ENCODE measurements at regions not wholly inside any gene's neighbourhood (a gene's known extent, or its start where the extent isn't known, plus 50 kb on each side); places are given as distances from the start of the nearest gene placed in this dataset.
A peak's percentile ranks its signal among the peaks of the same experiment; 100 is the strongest.

- no peak for DNase-seq
Observed at GRCh38 chr11:109184376-109184775, 237.6 kb upstream of the C11orf87 start.

DNA sequence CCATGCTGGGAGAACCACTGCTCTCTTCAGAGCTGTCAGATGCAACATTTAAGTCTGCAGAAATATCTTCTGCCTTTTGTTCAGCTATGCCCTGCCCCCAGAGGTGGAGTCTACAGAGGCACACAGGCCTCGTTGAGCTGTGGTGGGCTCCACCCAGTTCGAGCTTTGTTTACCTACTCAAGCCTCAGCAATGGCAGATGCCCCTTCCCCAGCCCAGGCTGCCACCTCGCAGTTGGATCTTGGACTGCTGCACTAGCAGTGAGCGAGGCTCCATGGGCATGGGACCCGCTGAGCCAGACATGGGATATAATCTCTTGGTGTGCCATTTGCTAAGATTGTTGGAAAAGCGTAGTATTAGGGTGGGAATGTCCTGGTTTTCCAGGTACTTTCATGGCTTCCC lies 229.1 kb upstream of the C11orf87 start:
- no peak for DNase-seq

DNA sequence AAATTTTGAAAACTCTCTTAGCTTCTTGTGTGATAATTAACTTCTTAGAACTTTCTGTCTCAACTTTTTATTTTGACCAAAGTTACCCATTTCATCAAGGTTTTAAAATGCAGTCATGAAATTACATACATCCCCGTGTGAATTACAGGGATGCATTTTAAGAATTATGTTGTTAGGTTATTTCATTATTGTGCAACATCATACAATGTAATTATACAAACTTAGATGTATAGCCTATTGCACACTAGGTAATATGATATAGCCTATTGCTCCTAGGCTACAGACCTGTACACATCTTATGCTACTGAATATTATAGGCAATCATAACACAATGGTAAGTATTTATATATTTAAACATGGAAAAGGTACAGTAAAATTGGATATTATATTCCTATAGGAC lies 228.1 kb upstream of the C11orf87 start:
- DNase-seq, result no peak

GRCh38 chr11:109196016-109196415 lies 226.0 kb upstream of the C11orf87 start:
- peak; percentile 32 for DNase-seq

- peak; percentile 49 for DNase-seq
Observed at GRCh38 chr11:109197656-109198055, 224.3 kb upstream of the C11orf87 start.

- no peak for DNase-seq
Observed at GRCh38 chr11:109203176-109203575, 218.8 kb upstream of the C11orf87 start.

GRCh38 chr11:109205312-109205711 lies 216.7 kb upstream of the C11orf87 start:
- DNase-seq, result no peak

DNA sequence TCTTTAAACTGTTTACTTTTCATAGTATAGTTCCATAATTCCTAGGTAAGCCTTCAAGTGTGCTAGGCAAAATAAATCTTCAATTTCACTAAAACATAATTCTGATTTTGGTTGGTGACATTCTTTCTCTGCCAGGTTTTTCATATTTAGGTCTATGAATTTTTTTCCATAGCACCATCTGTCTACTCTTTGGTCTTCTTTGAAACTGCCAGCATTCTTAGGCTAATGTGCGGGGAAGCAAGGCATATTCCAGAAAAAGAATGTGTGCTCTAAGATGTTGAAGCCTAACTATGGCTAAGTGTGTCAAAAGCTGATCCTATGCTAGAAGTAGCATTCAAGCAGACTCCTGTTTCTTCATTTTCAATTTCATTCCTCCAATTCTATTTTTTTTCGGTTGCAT lies 213.9 kb upstream of the C11orf87 start:
- DNase-seq, result no peak

DNA sequence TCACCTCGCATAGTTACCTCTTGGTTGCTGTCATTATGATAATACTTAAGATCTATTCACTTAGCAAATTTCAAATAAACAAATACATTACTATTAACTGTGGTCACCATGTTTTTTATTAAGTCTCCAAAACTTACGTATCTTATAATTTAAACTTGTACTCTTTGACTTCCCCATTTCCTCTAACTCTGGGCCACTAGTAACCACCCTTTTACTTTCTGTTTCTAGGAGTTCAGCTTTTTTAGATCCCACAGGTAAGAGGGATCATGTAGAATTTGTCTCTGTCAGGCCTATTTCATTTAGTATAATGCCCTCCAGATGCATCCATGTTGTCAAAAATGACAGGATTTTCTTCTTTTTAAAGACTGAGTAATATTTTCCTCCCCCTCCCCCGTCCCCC lies 212.4 kb upstream of the C11orf87 start:
- DNase-seq, result no peak

DNA sequence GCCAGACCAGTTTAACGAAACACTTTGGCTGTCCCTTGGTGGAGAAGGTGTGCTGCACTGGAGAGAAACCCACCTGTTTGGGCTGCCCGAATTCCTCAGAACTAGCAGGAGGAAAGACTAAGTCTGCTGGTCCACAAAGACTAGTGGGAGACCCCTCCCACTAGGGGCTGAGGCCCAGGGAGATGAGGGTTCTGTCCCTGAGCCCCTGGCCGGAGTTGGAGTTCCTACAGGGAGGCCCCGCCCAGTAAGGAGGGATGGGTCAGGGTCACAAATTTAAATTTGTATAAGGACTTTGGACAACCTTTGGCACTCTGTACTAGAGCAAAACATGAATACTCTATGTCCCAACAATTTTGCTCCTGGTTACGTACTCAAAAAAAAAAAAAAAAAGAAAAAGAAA lies 200.8 kb upstream of the C11orf87 start:
- no peak for DNase-seq

DNA sequence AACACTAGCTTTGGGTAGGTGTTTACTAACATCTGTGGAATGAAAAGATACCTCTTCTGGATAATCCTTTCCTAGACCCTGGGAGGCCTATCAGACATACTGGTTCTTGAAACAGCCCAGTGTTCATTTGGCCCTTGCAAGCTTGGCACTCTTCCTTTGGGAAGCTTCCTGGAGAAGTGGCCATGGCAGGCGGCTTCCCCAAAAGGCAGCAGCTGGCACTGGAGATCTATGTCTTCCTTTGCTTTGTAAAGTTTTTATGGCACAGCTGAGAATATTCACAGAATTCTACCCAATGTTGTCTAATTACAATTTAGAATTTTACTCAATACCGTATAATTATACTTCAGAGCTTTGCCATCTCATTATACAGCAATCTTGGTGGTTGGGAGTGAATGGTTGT lies 199.2 kb upstream of the C11orf87 start:
- DNase-seq, result no peak

DNA sequence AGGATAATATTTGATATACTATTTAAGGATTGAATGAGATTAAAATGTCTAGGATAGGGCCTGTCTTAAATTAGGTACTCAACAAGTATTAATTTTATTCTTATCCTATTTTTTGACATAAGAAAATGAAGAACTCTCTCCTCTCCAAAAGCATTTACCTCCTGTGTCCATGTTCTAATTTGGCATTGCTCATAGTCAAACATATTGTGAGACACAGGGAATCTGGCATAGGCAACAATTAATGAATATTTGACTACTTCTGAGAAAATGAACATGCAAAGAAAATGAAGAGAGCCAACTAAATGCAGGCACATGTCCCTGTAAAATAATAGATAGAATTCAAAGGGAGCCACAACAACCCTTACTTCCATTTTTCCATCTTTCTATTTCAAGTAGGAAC lies 198.5 kb upstream of the C11orf87 start:
- DNase-seq, result no peak

GRCh38 chr11:109229682-109230081 lies 192.3 kb upstream of the C11orf87 start:
- peak; percentile 18 for DNase-seq

DNA sequence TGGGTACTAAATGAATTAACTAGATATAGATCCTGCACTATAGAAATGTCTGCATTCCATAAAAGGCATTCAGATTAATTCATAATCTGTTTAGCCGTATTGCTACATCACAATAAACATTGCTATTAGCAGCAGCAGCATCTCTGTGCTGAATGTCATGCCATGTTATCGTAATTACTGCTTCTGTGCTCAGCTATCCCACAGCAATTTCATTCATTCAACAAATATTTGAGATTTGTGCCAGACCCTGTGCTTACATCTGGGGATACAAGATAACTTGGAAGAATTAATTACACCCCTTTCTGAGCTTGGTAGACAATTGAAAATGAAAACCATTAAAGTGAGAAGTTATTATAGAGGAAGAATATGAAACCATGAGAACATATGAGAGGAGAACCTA lies 185.8 kb upstream of the C11orf87 start:
- no peak for DNase-seq

GRCh38 chr11:109236696-109237095 lies 185.3 kb upstream of the C11orf87 start:
- peak; percentile 50 for DNase-seq

- DNase-seq, result peak; percentile 38
Observed at GRCh38 chr11:109237636-109238035, 184.4 kb upstream of the C11orf87 start.

DNA sequence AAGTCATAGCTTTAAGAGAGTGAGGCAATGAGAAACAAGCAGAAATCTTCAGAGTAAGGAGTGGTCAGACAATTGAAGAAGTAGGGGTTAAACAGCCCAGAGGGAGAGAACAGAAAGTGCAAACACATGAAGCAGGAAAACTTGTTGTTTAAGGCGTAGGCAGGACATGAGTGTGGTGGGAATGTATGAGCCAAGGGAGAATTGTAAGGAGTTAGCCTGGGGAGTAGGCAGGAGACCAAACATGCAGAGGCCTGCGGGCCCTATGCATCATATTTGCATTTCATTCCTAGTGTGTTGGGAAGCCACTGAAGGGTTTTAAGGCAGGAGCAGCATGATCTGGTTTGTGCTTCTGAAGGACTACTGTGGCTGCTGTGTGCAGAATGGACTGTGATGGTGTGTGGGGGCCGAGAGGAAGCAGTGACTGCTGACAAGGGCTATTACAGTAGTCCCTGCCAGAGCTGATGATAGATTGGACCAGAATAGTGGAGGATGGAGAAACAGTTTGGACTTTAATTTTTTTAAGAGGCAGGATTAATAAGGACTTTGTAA lies 179.9 kb upstream of the C11orf87 start:
- peak; percentile 25 for DNase-seq

GRCh38 chr11:109247071-109247470 lies 174.9 kb upstream of the C11orf87 start:
- DNase-seq, result peak; percentile 84

- no peak for DNase-seq
Observed at GRCh38 chr11:109249597-109249996, 172.4 kb upstream of the C11orf87 start.

GRCh38 chr11:109251230-109251629 lies 170.8 kb upstream of the C11orf87 start:
- no peak for DNase-seq

DNA sequence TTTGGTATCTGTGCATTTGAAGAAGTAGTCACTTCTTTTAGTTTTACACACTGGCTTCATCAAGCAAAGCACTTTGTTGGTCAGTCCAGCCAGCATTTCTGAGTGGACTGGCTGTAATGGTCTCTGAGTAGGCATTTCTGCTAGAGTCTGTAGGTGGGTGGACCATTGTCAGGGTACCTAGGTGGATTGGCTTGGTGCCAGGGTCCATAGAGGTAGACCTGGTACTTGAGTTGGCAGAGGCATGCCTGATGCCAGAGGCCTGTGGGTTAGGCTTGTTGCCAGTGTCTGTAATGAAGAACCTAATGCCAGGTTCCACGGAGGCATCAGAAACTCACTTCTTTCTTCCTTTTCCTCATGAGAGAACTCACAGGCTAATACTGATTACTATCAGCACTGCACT lies 157.9 kb upstream of the C11orf87 start:
- DNase-seq, result no peak

- no peak for DNase-seq
Observed at GRCh38 chr11:109267293-109268095, 154.5 kb upstream of the C11orf87 start.

DNA sequence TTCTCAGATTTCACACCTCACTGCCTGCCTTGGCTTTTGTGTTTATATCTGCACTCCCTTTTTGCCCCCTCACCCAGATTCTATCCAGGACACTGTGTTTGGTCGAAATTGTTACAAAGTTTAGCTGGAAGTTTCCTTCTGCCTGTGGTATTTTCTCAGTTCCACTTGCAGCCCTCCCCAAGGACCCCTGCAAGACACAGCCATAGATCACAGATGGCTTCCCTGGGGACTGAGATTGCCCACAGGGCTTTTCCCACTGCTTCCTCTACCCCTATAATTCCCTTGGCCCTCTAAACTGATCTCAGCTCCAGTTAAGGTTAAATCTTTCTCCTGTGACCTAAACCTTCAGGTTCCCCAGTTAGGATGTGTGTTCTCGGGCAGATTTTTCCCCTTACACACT lies 146.1 kb upstream of the C11orf87 start:
- no peak for DNase-seq

DNA sequence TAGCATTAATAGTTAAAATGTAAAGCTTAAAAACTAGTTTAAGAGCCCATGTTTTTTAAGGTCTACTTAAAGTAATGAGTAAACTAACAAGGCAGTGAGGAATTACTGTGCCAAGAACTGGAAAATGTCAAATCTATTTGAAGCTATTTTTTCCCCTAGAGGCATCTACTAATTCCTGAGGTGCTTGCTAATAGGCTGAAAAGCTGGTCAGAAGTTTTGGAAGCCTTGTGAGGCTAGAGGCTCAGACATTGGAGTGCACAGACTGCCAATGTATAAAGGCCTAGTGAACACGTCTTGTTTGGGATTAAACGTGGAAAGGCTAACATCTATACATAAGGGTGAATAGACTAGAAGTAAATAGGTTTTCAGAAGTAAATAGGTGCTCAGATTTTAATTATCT lies 136.5 kb upstream of the C11orf87 start:
- DNase-seq, result no peak

DNA sequence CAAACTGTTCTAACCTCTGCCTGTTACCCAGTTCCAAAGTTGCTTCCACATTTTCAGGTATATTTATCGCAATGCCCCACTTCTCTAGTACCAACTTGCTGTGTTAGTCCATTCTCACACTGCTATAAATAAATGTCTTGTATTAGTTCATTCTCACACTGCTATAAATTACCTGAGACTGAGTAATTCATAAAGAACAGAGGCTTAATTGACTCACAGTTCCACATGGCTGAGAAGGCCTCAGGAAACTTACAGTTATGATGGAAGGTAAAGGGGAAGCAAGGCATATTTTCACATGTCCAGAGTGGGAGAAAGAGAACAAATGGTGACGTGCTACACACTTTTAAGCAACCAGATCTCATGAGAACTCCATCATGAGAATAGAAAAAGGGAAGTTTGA lies 130.4 kb upstream of the C11orf87 start:
- DNase-seq, result no peak
